DND-41 (cell line): ENCODE measurements at regions not wholly inside any gene's neighbourhood (a gene's known extent, or its start where the extent isn't known, plus 50 kb on each side); places are given as distances from the start of the nearest gene placed in this dataset.

ENCODE experiments used
- ATAC-seq: fragments of 200-7000 bp; cut with Tn5 transposase; 3 replicates; pipeline ENCODE4 v1.9.1; 2021; ENCODE audit warnings: low read depth; ENCODE audit not compliant: insufficient read depth
- DNase-seq: peaks from one replicate; pipeline ENCODE4 v3.0.0-alpha.2; 2020
- H2AFZ ChIP-seq: 2 replicates; pipeline ENCODE4 v1.6.0; 2012; ENCODE audit warnings: low read depth, low read length
- H3K27ac ChIP-seq: 2 replicates; pipeline ENCODE4 v1.5.1; 2012; ENCODE audit warnings: low read length, inconsistent platforms
- H3K27me3 ChIP-seq: fragments of 200-600 bp; sonication (generic); 2 replicates; pipeline ENCODE4 v1.6.0; 2012; ENCODE audit warnings: low read length, mild to moderate bottlenecking, inconsistent platforms; ENCODE audit not compliant: insufficient read depth, poor library complexity
- H3K36me3 ChIP-seq: 2 replicates; pipeline ENCODE4 v1.5.1; 2012; ENCODE audit warnings: low read length, inconsistent platforms; ENCODE audit not compliant: insufficient read depth
- H3K4me1 ChIP-seq: 2 replicates; pipeline ENCODE4 v1.5.1; 2012; ENCODE audit warnings: mild to moderate bottlenecking, low read length; ENCODE audit not compliant: insufficient read depth
- H3K4me2 ChIP-seq: 2 replicates; pipeline ENCODE4 v1.6.0; 2012; ENCODE audit warnings: mild to moderate bottlenecking, moderate library complexity, low read length, inconsistent platforms; ENCODE audit not compliant: insufficient read depth
- H3K4me3 ChIP-seq, 2 experiments: fragments of 200-600 bp in 1 of 2; shearing (Covaris generic) in 1 of 2; 2 replicates each; pipeline ENCODE4 v1.5.1; 2012 to 2016; ENCODE audit warnings: inconsistent platforms in 2 of 2, low read length in 2 of 2, mild to moderate bottlenecking in 2 of 2, low read depth in 1 of 2, moderate library complexity in 1 of 2
- H3K79me2 ChIP-seq: 2 replicates; pipeline ENCODE4 v1.6.0; 2012; ENCODE audit warnings: low read length, inconsistent platforms; ENCODE audit not compliant: insufficient read depth
- H3K9ac ChIP-seq: 2 replicates; pipeline ENCODE4 v1.6.0; 2012; ENCODE audit warnings: low read depth, mild to moderate bottlenecking, inconsistent platforms, low read length, moderate library complexity
- H3K9me3 ChIP-seq: 2 replicates; pipeline ENCODE4 v1.5.1; 2012; ENCODE audit warnings: low read length, moderate library complexity, mild to moderate bottlenecking, inconsistent platforms; ENCODE audit not compliant: insufficient read depth, severe bottlenecking
- H4K20me1 ChIP-seq: 2 replicates; pipeline ENCODE4 v1.6.0; 2012; ENCODE audit warnings: low read length; ENCODE audit not compliant: insufficient read depth
- CTCF ChIP-seq: IDR thresholded peaks from 2 replicates; pipeline ENCODE4 v1.5.1; 2012; ENCODE audit warnings: borderline replicate concordance, low read length, moderate library complexity, mild to moderate bottlenecking; ENCODE audit not compliant: poor library complexity, severe bottlenecking; ENCODE audit errors: extremely low read depth
- EZH2 ChIP-seq: IDR thresholded peaks from 3 replicates; pipeline ENCODE4 v1.6.1; 2012; ENCODE audit warnings: borderline replicate concordance, low read depth, mild to moderate bottlenecking, moderate library complexity, low read length, inconsistent platforms; ENCODE audit not compliant: severe bottlenecking

- no peak overlapping the region for H2AFZ ChIP-seq
- no peaks in the 10 kb centered on the region for H3K9me3 ChIP-seq
- H3K27me3 ChIP-seq, result no peaks in the 10 kb centered on the region
- H3K4me3 ChIP-seq, result no peak overlapping the region
- no peak overlapping the region for H3K9ac ChIP-seq
- no peak for DNase-seq
- no peaks in the 10 kb centered on the region for H3K4me1 ChIP-seq
- TF ChIP-seq EZH2, result no peak
- no peak for TF ChIP-seq CTCF
- no peaks in the 10 kb centered on the region for H4K20me1 ChIP-seq
- ATAC-seq, result no peak
- H3K79me2 ChIP-seq, result no peaks in the 10 kb centered on the region
- H3K36me3 ChIP-seq, result no peaks in the 10 kb centered on the region
- no peak overlapping the region for H3K4me2 ChIP-seq
- no peak overlapping the region for H3K27ac ChIP-seq
These were observed 668.1 kb downstream of the EPHA4 start for GRCh38 chr2:220904015-220904414.

DNA sequence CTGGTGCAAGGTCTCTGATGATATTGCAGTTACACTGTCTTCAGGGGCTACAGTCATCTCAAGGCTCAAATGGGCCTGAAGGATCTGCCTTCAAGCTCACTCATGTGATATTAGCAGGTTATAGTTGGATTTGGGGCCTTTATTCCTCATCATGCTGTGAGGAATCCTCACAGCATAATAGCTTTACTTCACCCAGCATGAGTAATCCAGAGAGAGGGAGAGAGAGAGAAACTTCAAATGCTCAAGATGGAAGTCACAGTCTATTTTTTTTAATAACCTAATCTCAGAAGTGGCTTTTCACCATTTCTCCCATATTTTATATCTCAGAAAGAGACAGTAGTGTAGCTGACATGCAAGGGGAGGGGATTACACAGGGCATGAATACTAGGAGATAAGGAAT lies 658.7 kb downstream of the EPHA4 start:
- no peak overlapping the region for H3K27ac ChIP-seq
- no peaks in the 10 kb centered on the region for H3K27me3 ChIP-seq
- H3K36me3 ChIP-seq, result no peaks in the 10 kb centered on the region
- H3K4me2 ChIP-seq, result no peak overlapping the region
- no peak overlapping the region for H3K9ac ChIP-seq
- no peak overlapping the region for H3K4me3 ChIP-seq
- no peak for TF ChIP-seq CTCF
- no peak for TF ChIP-seq EZH2
- H3K4me1 ChIP-seq, result no peaks in the 10 kb centered on the region
- H3K9me3 ChIP-seq, result no peaks in the 10 kb centered on the region
- no peak overlapping the region for H2AFZ ChIP-seq
- ATAC-seq, result no peak
- no peak for DNase-seq
- no peaks in the 10 kb centered on the region for H4K20me1 ChIP-seq
- no peaks in the 10 kb centered on the region for H3K79me2 ChIP-seq

GRCh38 chr2:220915092-220915623 lies 656.9 kb downstream of the EPHA4 start:
- no peaks in the 10 kb centered on the region for H3K27me3 ChIP-seq
- H3K4me3 ChIP-seq, result no peak overlapping the region
- TF ChIP-seq CTCF, result no peak
- no peak for TF ChIP-seq EZH2
- no peaks in the 10 kb centered on the region for H3K36me3 ChIP-seq
- DNase-seq (no peak), ATAC-seq (no peak)
- no peak overlapping the region for H2AFZ ChIP-seq
- no peak overlapping the region for H3K27ac ChIP-seq
- no peaks in the 10 kb centered on the region for H3K9me3 ChIP-seq
- H3K4me2 ChIP-seq, result no peak overlapping the region
- H3K79me2 ChIP-seq, result no peaks in the 10 kb centered on the region
- H3K4me1 ChIP-seq, result no peaks in the 10 kb centered on the region
- no peaks in the 10 kb centered on the region for H4K20me1 ChIP-seq
- no peak overlapping the region for H3K9ac ChIP-seq

DNA sequence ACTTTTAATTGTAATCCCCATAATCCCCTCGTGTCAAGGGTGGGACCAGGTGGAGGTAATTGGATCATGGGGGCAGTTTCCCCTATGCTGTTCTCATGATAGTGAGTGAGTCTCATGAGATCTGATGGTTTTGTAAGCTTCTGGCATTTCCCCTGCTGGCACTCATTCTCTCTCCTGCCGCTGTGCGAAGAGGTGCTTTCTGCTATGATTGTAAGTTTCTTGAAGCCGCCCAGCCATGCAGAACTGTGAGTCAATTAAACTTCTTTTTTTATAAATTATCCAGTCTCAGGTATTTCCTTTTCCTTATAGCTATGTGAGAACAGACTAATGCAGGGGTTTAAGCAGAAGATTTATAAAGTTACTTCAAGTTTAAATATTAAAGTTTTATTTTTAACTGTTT lies 655.2 kb downstream of the EPHA4 start:
- Histone ChIP-seq H3K27me3 (no peaks in the 10 kb centered on the region), H2AFZ (no peak overlapping the region), H3K27ac (no peak overlapping the region), H4K20me1 (no peaks in the 10 kb centered on the region), H3K4me1 (no peaks in the 10 kb centered on the region), H3K79me2 (no peaks in the 10 kb centered on the region), H3K4me2 (no peak overlapping the region), H3K9me3 (no peaks in the 10 kb centered on the region), H3K9ac (no peak overlapping the region), H3K36me3 (no peaks in the 10 kb centered on the region), H3K4me3 (no peak overlapping the region)
- DNase-seq, result no peak
- no peak for ATAC-seq
- TF ChIP-seq CTCF (no peak), EZH2 (no peak)
